HG03175 (cell line): ENCODE measurements at regions not wholly inside any gene's neighbourhood (a gene's known extent, or its start where the extent isn't known, plus 50 kb on each side); places are given as distances from the start of the nearest gene placed in this dataset.
"Not testable (repeated sequence)": the region's sequence is repeated elsewhere in the genome, so short reads cannot be mapped to it uniquely, and the experiment has no call there.

Source experiments
- ATAC-seq: cut with Tn5 transposase; IDR thresholded peaks from one replicate; pipeline ENCODE4 v1.9.1; 2021; ENCODE audit warnings: mild to moderate bottlenecking, moderate library complexity; ENCODE audit not compliant: unreplicated experiment

- ATAC-seq = no peak
Observed at GRCh38 chr20:24418731-24419130, 50.7 kb upstream of the SYNDIG1 start.

GRCh38 chr20:24417485-24417884 lies 51.9 kb upstream of the SYNDIG1 start:
- ATAC-seq = no peak

- ATAC-seq = not testable (repeated sequence)
Observed at GRCh38 chr20:24415444-24415843, 54.0 kb upstream of the SYNDIG1 start.

- no peak for ATAC-seq
Observed at GRCh38 chr20:24411834-24412216, 57.6 kb upstream of the SYNDIG1 start.

GRCh38 chr20:24411003-24411833 lies 58.2 kb upstream of the SYNDIG1 start:
- ATAC-seq = no peak

GRCh38 chr20:24407151-24407550 lies 62.3 kb upstream of the SYNDIG1 start:
- no peak for ATAC-seq

- ATAC-seq = no peak
Observed at GRCh38 chr20:24406750-24407149, 62.7 kb upstream of the SYNDIG1 start.

GRCh38 chr20:24406251-24406650 lies 63.2 kb upstream of the SYNDIG1 start:
- no peak for ATAC-seq

- no peak for ATAC-seq
Observed at GRCh38 chr20:24405810-24406209, 63.6 kb upstream of the SYNDIG1 start.

- no peak for ATAC-seq
Observed at GRCh38 chr20:24403406-24403805, 66.0 kb upstream of the SYNDIG1 start.

GRCh38 chr20:24402188-24402587 lies 67.2 kb upstream of the SYNDIG1 start:
- no peak for ATAC-seq

- ATAC-seq = no peak
Observed at GRCh38 chr20:24395151-24395550, 74.3 kb upstream of the SYNDIG1 start.

- no peak for ATAC-seq
Observed at GRCh38 chr20:24393903-24394302, 75.5 kb upstream of the SYNDIG1 start.

GRCh38 chr20:24392612-24393011 lies 76.8 kb upstream of the SYNDIG1 start:
- no peak for ATAC-seq

GRCh38 chr20:24389686-24390085 lies 79.7 kb upstream of the SYNDIG1 start:
- ATAC-seq = no peak

- ATAC-seq = no peak
Observed at GRCh38 chr20:24388828-24389380, 80.5 kb upstream of the SYNDIG1 start.

GRCh38 chr20:24385547-24385946 lies 83.9 kb upstream of the SYNDIG1 start:
- no peak for ATAC-seq

GRCh38 chr20:24384865-24385264 lies 84.6 kb upstream of the SYNDIG1 start:
- no peak for ATAC-seq

GRCh38 chr20:24382743-24383142 lies 86.7 kb upstream of the SYNDIG1 start:
- ATAC-seq = no peak

GRCh38 chr20:24382331-24382730 lies 87.1 kb upstream of the SYNDIG1 start:
- no peak for ATAC-seq

- ATAC-seq = no peak
Observed at GRCh38 chr20:24381886-24382285, 87.5 kb upstream of the SYNDIG1 start.

GRCh38 chr20:24379484-24379927 lies 89.9 kb upstream of the SYNDIG1 start:
- no peak for ATAC-seq
